Endothelial cell of umbilical vein (primary cell): ENCODE measurements at regions not wholly inside any gene's neighbourhood (a gene's known extent, or its start where the extent isn't known, plus 50 kb on each side); places are given as distances from the start of the nearest gene placed in this dataset.

Source experiments
- BruUV-seq: library from RNA; stranded (reverse); fragments of 400-500 nt; replicated peaks from 2 replicates; lab custom pipeline; 2021; lab: Mats Ljungman, UMichigan
- CTCF ChIA-PET: fragments of 300-600, 350-600 bp; sonication (Branson Sonifier 250); formaldehyde crosslinking; loops from one replicate; lab custom pipeline; 2021; ENCODE audit warnings: antibody characterized with exemption, inconsistent platforms; lab: Charles Lee
- POLR2A ChIA-PET: fragments of 300-600, 350-600 bp; sonication (Branson Sonifier 250); formaldehyde crosslinking; loops from one replicate; lab custom pipeline; 2021; ENCODE audit warnings: antibody characterized with exemption, inconsistent platforms; lab: Charles Lee
- DNase-seq: peaks from one replicate; pipeline ENCODE4 v3.0.0-alpha.2; 2011; ENCODE audit warnings: low read depth, low spot score
- FAIRE-seq: peaks from 2 replicates; lab custom pipeline; 2011; peaks lifted over from hg19 to GRCh38; lab: Jason Lieb, UNC
- H2AFZ ChIP-seq: 2 replicates; pipeline ENCODE4 v1.6.0; 2012; ENCODE audit warnings: low read depth, low read length, control low read depth, inconsistent platforms
- H3K27ac ChIP-seq: 2 replicates; pipeline ENCODE4 v1.5.1; 2011; ENCODE audit warnings: low read depth, mild to moderate bottlenecking, control low read depth, low read length, moderate library complexity; ENCODE audit not compliant: insufficient read depth
- H3K27me3 ChIP-seq, 2 experiments: 2 replicates each; pipeline versions ENCODE4 v1.6.0 to v1.6.1; 2011; ENCODE audit warnings: low read length in 2 of 2, mixed read lengths in 1 of 2; ENCODE audit not compliant: control insufficient read depth in 2 of 2, insufficient read depth in 2 of 2
- H3K36me3 ChIP-seq, 2 experiments: 2 replicates in 1 of 2; 3 replicates in 1 of 2; pipeline ENCODE4 v1.5.1; 2011; ENCODE audit warnings: low read length in 2 of 2, mild to moderate bottlenecking in 1 of 2, moderate library complexity in 1 of 2; ENCODE audit not compliant: control insufficient read depth in 2 of 2, insufficient read depth in 2 of 2; ENCODE audit errors: extremely low read depth in 1 of 2
- H3K4me1 ChIP-seq: 3 replicates; pipeline ENCODE4 v1.5.1; 2011; ENCODE audit warnings: mild to moderate bottlenecking, low read length; ENCODE audit not compliant: control insufficient read depth, insufficient read depth; ENCODE audit errors: extremely low read depth
- H3K4me2 ChIP-seq: 2 replicates; pipeline ENCODE4 v1.6.1; 2011; ENCODE audit warnings: low read length, control low read depth, mixed read lengths; ENCODE audit not compliant: insufficient read depth
- H3K4me3 ChIP-seq, 3 experiments: fragments of 200-600 bp in 1 of 3; sonication (generic), shearing (Covaris generic) in 1 of 3; replicated peaks in 1 of 3; 2 replicates each; pipeline ENCODE4 v1.5.1; 2011 to 2016; ENCODE audit warnings: control low read depth in 3 of 3, low read length in 3 of 3, mild to moderate bottlenecking in 2 of 3, inconsistent platforms in 1 of 3, low read depth in 1 of 3, moderate library complexity in 1 of 3; ENCODE audit not compliant: insufficient read depth in 1 of 3
- H3K79me2 ChIP-seq: 2 replicates; pipeline ENCODE4 v1.6.0; 2012; ENCODE audit warnings: low read length, inconsistent platforms; ENCODE audit not compliant: control insufficient read depth, insufficient read depth
- H3K9ac ChIP-seq: replicated peaks from 2 replicates; pipeline ENCODE3; 2011; ENCODE audit warnings: low read length, control low read depth; ENCODE audit not compliant: insufficient read depth; ENCODE audit errors: extremely low read depth
- H3K9me1 ChIP-seq: replicated peaks from 3 replicates; pipeline ENCODE4 v1.6.0; 2011; ENCODE audit warnings: mild to moderate bottlenecking, low read length; ENCODE audit not compliant: control insufficient read depth, insufficient read depth; ENCODE audit errors: extremely low read depth
- H3K9me3 ChIP-seq: replicated peaks from 2 replicates; pipeline ENCODE4 v1.5.1; 2012; ENCODE audit warnings: low read length, inconsistent platforms; ENCODE audit not compliant: control insufficient read depth, insufficient read depth
- H4K20me1 ChIP-seq: replicated peaks from 2 replicates; pipeline ENCODE3; 2011; ENCODE audit warnings: mild to moderate bottlenecking, low read length; ENCODE audit not compliant: control insufficient read depth, insufficient read depth; ENCODE audit errors: extremely low read depth
- FOS ChIP-seq: IDR thresholded peaks from 2 replicates; pipeline ENCODE4 v1.6.1; 2011; ENCODE audit warnings: mild to moderate bottlenecking, low read length, moderate library complexity, borderline replicate concordance; ENCODE audit not compliant: insufficient read depth
- GATA2 ChIP-seq: IDR thresholded peaks from 2 replicates; pipeline ENCODE4 v1.7.0; 2011; ENCODE audit warnings: low read depth, mild to moderate bottlenecking, moderate library complexity, mixed read lengths, low read length; ENCODE audit not compliant: insufficient read length, insufficient read depth
- JUN ChIP-seq: IDR thresholded peaks from 2 replicates; pipeline ENCODE4 v1.6.1; 2011; ENCODE audit warnings: borderline replicate concordance, low read depth; ENCODE audit not compliant: insufficient read length, insufficient read depth
- dilution Hi-C: fragments of 300-500 bp; cut with MboI; formaldehyde crosslinking; loops from one replicate; pipeline ENCODE4 v1.15.0; 2019; ENCODE audit warnings: low sequenced_read_pairs; ENCODE audit not compliant: extremely low pct_ligation_motif_present
- intact Hi-C: fragments of 100-400 bp; cut with micrococcal nuclease; formaldehyde crosslinking; loops from one replicate; pipeline ENCODE4 v1.10.0; 2022

DNA sequence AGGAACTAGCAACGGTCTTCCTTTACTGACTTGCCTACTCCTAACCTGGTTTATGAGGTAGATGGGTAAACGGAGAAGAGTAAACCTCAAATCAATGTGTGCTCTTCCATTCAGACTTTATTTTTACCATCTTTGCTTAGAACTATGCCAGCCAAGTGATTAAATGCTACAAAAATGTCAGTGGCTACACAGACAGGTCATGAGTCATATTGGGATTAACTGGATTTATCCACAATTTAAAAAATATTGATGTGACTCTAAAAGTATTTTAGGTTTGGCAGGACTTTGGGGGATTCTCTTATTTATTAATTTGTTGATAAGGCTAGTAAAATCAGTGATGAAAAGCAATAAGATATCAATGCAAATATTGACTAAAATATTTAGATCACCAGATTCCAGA, 275.0 kb downstream of the PLK2 start:
- no TSS peak for BruUV-seq
- Histone ChIP-seq H3K27me3 (no peaks in the 10 kb centered on the region), H3K4me3 (no peak overlapping the region), H3K36me3 (no peaks in the 10 kb centered on the region), H3K9ac (no peak overlapping the region), H3K79me2 (no peaks in the 10 kb centered on the region), H3K9me1 (peaks cover 4% of the 10 kb centered on the region), H2AFZ (no peak overlapping the region), H3K4me1 (peaks cover 31% of the 10 kb centered on the region), H4K20me1 (no peaks in the 10 kb centered on the region), H3K9me3 (no peaks in the 10 kb centered on the region), H3K4me2 (no peak overlapping the region), H3K27ac (no peak overlapping the region)
- intact Hi-C loops (no loop called here), dilution Hi-C loops (no loop called here)
- ChIA-PET CTCF (no interaction called here), POLR2A (no interaction called here)
- no peak for FAIRE-seq
- TF ChIP-seq FOS (peak; percentile 66), JUN (no peak)
- DNase-seq, result no peak

DNA sequence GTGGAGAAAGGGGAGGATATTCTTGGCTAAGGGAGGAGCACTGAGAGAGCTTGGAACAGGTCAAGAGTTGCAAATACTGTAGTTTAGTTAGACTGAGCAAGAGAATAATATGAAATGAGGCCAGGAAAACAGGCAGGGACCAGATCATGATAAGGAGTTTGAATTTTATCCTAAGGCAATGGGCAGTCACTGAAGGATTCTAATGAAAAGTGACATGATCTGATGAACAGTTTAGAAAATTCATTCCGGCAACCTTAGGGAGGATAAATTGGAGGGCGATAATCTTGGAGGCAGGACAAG, 276.1 kb downstream of the PLK2 start:
- no peaks in the 10 kb centered on the region for H3K79me2 ChIP-seq
- no peaks in the 10 kb centered on the region for H3K36me3 ChIP-seq
- FAIRE-seq, result no peak
- H3K4me1 ChIP-seq, result peaks cover 29% of the 10 kb centered on the region
- no peak overlapping the region for H3K4me2 ChIP-seq
- no peak overlapping the region for H3K27ac ChIP-seq
- ChIA-PET CTCF (interaction anchor here (1.0 to 2.1 kb wide), 4 partner anchors 23 to 304 kb away, joined by 3 to 5 read pairs (median 4); no protein-coding TSS in a partner anchor), POLR2A (interaction anchor here (0.8 kb wide), 1 partner anchor 268 kb away, joined by 3 read pairs; no protein-coding TSS in a partner anchor)
- H2AFZ ChIP-seq, result no peak overlapping the region
- dilution Hi-C loops (no loop called here), intact Hi-C loops (no loop called here)
- no peak overlapping the region for H3K9ac ChIP-seq
- no peak for TF ChIP-seq GATA2
- no peak overlapping the region for H3K4me3 ChIP-seq
- H3K9me3 ChIP-seq, result no peaks in the 10 kb centered on the region
- BruUV-seq, result no TSS peak
- no peaks in the 10 kb centered on the region for H4K20me1 ChIP-seq
- no peaks in the 10 kb centered on the region for H3K9me1 ChIP-seq
- no peaks in the 10 kb centered on the region for H3K27me3 ChIP-seq
- no peak for DNase-seq
